Breast epithelium (tissue), 4 donors: ENCODE measurements at regions not wholly inside any gene's neighbourhood (a gene's known extent, or its start where the extent isn't known, plus 50 kb on each side); places are given as distances from the start of the nearest gene placed in this dataset.

ENCODE experiments used
- DNase-seq, 2 donors: peaks; one replicate each; pipeline ENCODE4 v3.0.0-alpha.2; 2019; ENCODE audit warnings: low spot score in 2 of 2
- H3K27ac ChIP-seq, 2 donors: fragments of 200-600 bp; sonication (generic) in 1 of 2; one replicate each; pipeline ENCODE4 v1.5.1; 2016 to 2019; ENCODE audit warnings: mild to moderate bottlenecking in 1 of 2
- H3K27me3 ChIP-seq, 2 donors: fragments of 200-600 bp; sonication (generic) in 1 of 2; one replicate each; pipeline versions ENCODE4 v1.5.1 to v1.6.0; 2017 to 2019; ENCODE audit warnings: control low read depth in 1 of 2, mild to moderate bottlenecking in 1 of 2
- H3K36me3 ChIP-seq: fragments of 200-600 bp; one replicate; pipeline ENCODE4 v1.5.1; 2019
- H3K4me1 ChIP-seq, 2 donors: fragments of 200-600 bp; sonication (generic); one replicate each; pipeline ENCODE4 v1.5.1; 2016 to 2019; ENCODE audit warnings: control low read depth in 1 of 2
- H3K4me3 ChIP-seq, 3 donors: fragments of 200-600 bp; sonication (generic); 1 replicate in 2 of 3; 2 replicates in 1 of 3; pipeline ENCODE4 v1.5.1; 2016 to 2019; ENCODE audit warnings: mild to moderate bottlenecking in 3 of 3, moderate library complexity in 2 of 3
- H3K9me3 ChIP-seq, 2 donors: fragments of 200-600 bp; sonication (generic) in 1 of 2; one replicate each; pipeline ENCODE4 v1.5.1; 2016 to 2019; ENCODE audit warnings: control low read depth in 1 of 2
- POLR2A ChIP-seq: fragments of 450-650 bp; IDR thresholded peaks from one replicate; pipeline ENCODE4 v1.6.1; 2016; ENCODE audit warnings: antibody characterized with exemption, mild to moderate bottlenecking, moderate library complexity
- POLR2AphosphoS5 ChIP-seq, 3 donors: sonication (generic); formaldehyde crosslinking; IDR thresholded peaks; one replicate each; pipeline ENCODE4 v1.6.1; 2017; ENCODE audit warnings: antibody characterized with exemption in 3 of 3
- intact Hi-C: fragments of 100-400 bp; cut with DNase I; formaldehyde crosslinking; loops from one replicate; pipeline ENCODE4 v1.15.1; 2023; ENCODE audit warnings: low total_unique reads
- TF ChIP-seq, protein P1 (sequence below), 3 donors: fragments of 450-650 bp; IDR thresholded peaks; one replicate each; pipeline ENCODE4 v1.5.1; 2016 to 2017; ENCODE audit warnings: antibody characterized with exemption in 3 of 3, mild to moderate bottlenecking in 3 of 3, moderate library complexity in 3 of 3

DNA sequence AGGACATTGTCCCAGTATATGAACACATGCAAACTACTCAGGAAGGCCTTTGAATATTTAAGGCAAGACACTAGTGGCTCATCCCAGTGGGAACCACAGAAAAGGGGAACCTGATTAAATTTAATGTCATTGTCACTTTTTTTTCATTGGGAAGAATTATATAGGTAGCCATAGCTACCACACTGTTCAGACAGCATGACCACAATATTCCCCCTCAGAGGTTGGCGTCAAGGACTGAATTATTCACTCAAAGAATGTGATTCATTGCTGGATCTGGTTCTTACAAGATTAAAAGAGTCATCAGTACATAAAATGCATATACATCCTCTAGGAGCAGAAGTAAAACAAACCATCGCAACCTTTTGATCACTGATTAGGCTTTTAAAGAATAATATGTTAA lies 92.0 kb upstream of the SMARCAD1 start:
- Histone ChIP-seq H3K4me1 (no peaks in the 10 kb centered on the region), H3K4me3 (no peak overlapping the region), H3K36me3 (no peaks in the 10 kb centered on the region), H3K27ac (no peak overlapping the region), H3K9me3 (peaks cover 0 to 7% of the 10 kb centered on the region in 2 donors), H3K27me3 (no peaks in the 10 kb centered on the region)
- intact Hi-C loops, result no loop called here
- TF ChIP-seq POLR2AphosphoS5 (IDR thresholded peaks at IDR 0.05), result no peak
- no peak for TF ChIP-seq POLR2A
- TF ChIP-seq, protein P1, sequence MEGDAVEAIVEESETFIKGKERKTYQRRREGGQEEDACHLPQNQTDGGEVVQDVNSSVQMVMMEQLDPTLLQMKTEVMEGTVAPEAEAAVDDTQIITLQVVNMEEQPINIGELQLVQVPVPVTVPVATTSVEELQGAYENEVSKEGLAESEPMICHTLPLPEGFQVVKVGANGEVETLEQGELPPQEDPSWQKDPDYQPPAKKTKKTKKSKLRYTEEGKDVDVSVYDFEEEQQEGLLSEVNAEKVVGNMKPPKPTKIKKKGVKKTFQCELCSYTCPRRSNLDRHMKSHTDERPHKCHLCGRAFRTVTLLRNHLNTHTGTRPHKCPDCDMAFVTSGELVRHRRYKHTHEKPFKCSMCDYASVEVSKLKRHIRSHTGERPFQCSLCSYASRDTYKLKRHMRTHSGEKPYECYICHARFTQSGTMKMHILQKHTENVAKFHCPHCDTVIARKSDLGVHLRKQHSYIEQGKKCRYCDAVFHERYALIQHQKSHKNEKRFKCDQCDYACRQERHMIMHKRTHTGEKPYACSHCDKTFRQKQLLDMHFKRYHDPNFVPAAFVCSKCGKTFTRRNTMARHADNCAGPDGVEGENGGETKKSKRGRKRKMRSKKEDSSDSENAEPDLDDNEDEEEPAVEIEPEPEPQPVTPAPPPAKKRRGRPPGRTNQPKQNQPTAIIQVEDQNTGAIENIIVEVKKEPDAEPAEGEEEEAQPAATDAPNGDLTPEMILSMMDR (IDR thresholded peaks at IDR 0.05), result no peak
- no peak for DNase-seq

DNA sequence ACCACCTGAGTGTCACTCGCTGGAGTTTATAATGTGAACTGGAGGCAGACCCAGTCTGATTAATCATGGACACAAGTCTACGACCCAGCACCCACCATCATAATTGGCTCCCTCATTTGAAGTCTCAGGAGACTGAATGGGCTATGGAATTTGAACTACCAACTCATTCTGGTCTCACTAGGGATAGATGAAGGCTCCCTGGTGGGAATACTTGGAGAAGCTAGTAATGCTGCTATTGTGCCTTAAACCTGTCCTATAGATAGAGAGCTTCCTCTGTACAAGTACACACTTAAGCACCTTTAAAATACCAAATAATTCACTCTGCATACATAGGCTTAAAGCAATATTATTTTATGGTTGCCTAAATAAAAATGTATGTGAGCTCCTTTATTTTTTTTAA lies 90.8 kb upstream of the SMARCAD1 start:
- TF ChIP-seq, protein P1 (IDR thresholded peaks at IDR 0.05), result no peak
- TF ChIP-seq POLR2AphosphoS5 (IDR thresholded peaks at IDR 0.05), result no peak
- no peak for TF ChIP-seq POLR2A
- H3K36me3 ChIP-seq, result no peaks in the 10 kb centered on the region
- H3K27ac ChIP-seq, result no peak overlapping the region
- no peaks in the 10 kb centered on the region for H3K9me3 ChIP-seq
- no peaks in the 10 kb centered on the region for H3K27me3 ChIP-seq
- no peak for DNase-seq
- intact Hi-C loops, result no loop called here
- H3K4me1 ChIP-seq, result no peaks in the 10 kb centered on the region
- no peak overlapping the region for H3K4me3 ChIP-seq

GRCh38 chr4:94126669-94127068 lies 81.0 kb upstream of the SMARCAD1 start:
- no peaks in the 10 kb centered on the region for H3K9me3 ChIP-seq
- TF ChIP-seq POLR2A (no peak), POLR2AphosphoS5 (IDR thresholded peaks at IDR 0.05) (no peak)
- TF ChIP-seq, protein P1 (IDR thresholded peaks at IDR 0.05), result no peak
- H3K4me3 ChIP-seq, result no peak overlapping the region
- H3K27ac ChIP-seq, result no peak overlapping the region
- no peak for DNase-seq
- no peaks in the 10 kb centered on the region for H3K4me1 ChIP-seq
- intact Hi-C loops, result no loop called here
- no peaks in the 10 kb centered on the region for H3K36me3 ChIP-seq
- H3K27me3 ChIP-seq, result no peaks in the 10 kb centered on the region

DNA sequence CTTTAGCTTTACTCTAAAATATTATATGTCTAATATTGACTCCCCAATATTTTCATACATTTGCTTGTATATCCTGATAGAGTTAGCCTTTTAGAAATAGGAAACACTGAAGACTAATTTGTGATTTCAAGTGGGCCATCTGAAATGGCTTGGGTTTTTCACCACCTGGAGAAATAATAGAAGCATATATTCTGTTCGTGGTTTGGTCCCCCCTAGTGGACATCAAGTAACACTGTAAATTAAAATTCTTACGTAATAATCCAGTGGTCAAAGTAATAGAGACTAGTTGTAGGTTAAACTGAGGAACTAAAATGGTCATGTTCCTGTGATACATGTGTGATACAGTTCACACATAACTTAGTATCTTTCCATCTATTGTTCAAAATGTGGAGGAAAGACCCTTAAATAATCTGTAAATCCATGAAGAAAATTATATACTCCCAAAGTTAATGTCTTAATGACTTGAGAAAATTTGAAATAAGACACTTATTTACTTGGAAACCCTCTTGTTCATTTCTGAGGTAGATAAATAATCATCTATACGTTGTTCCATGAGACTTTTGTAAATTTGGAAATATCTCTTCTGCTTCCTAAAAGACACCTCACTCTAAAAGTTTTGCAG lies 79.8 kb upstream of the SMARCAD1 start:
- DNase-seq, result no peak
- TF ChIP-seq POLR2AphosphoS5 (IDR thresholded peaks at IDR 0.05), result no peak
- TF ChIP-seq, protein P1 (IDR thresholded peaks at IDR 0.05), result peak in 1 of 3 donors; percentile 44
- Histone ChIP-seq H3K4me1 (no peaks in the 10 kb centered on the region), H3K27ac (no peak overlapping the region), H3K4me3 (no peak overlapping the region), H3K27me3 (no peaks in the 10 kb centered on the region), H3K36me3 (no peaks in the 10 kb centered on the region), H3K9me3 (no peaks in the 10 kb centered on the region)
- intact Hi-C loops, result no loop called here

DNA sequence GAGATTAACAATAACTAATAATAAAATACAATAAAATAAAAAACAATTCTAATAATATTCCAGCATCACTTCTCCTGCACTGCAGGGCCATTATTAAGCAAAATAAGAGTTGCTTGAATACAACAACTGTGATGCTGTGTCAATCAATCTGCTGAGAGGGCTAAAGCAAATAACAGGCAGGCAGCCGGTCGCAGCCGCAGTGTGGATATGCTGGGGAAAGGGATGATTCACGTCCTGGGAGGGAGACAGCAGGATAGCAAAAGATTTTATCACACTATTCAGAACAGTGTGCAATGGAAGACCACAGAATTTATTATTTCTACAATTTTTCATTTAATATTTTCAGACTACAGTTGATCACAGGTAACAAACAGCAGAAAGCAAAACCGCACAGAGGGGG lies 76.5 kb upstream of the SMARCAD1 start:
- Histone ChIP-seq H3K4me3 (no peak overlapping the region), H3K27me3 (no peaks in the 10 kb centered on the region), H3K9me3 (no peaks in the 10 kb centered on the region), H3K36me3 (no peaks in the 10 kb centered on the region), H3K4me1 (no peaks in the 10 kb centered on the region), H3K27ac (no peak overlapping the region)
- no peak for TF ChIP-seq POLR2AphosphoS5 (IDR thresholded peaks at IDR 0.05)
- no peak for TF ChIP-seq POLR2A
- TF ChIP-seq, protein P1 (IDR thresholded peaks at IDR 0.05), result no peak
- intact Hi-C loops, result no loop called here
- no peak for DNase-seq
